CD4-positive, alpha-beta memory T cell (primary cell): ENCODE measurements at regions not wholly inside any gene's neighbourhood (a gene's known extent, or its start where the extent isn't known, plus 50 kb on each side); places are given as distances from the start of the nearest gene placed in this dataset.

Experiments
- CTCF ChIA-PET: fragments of 350-600 bp; sonication (Branson Sonifier 250); formaldehyde crosslinking; loops from one replicate; lab custom pipeline; 2021; ENCODE audit warnings: inconsistent platforms; ENCODE audit not compliant: partially characterized antibody; lab: Charles Lee
- POLR2A ChIA-PET: fragments of 350-600 bp; sonication (Branson Sonifier 250); formaldehyde crosslinking; loops from one replicate; lab custom pipeline; 2021; ENCODE audit not compliant: partially characterized antibody; lab: Charles Lee
- DNase-seq, 5 donors: peaks; one replicate each; pipeline versions ENCODE4 v3.0.0 to v3.0.0-alpha.2; 2020 to 2022; ENCODE audit warnings: mixed read lengths in 1 of 5
- H3K27ac ChIP-seq: one replicate; pipeline ENCODE4 v1.7.0; 2013; ENCODE audit warnings: low read depth, low read length
- H3K27me3 ChIP-seq: 2 replicates; pipeline ENCODE4 v1.7.0; 2013; ENCODE audit warnings: mild to moderate bottlenecking, low read length, moderate library complexity; ENCODE audit not compliant: insufficient read depth
- H3K36me3 ChIP-seq: 2 replicates; pipeline ENCODE4 v1.7.0; 2013; ENCODE audit warnings: mild to moderate bottlenecking, low read length, moderate library complexity; ENCODE audit not compliant: insufficient read depth
- H3K4me1 ChIP-seq: 2 replicates; pipeline ENCODE4 v1.7.0; 2013; ENCODE audit warnings: mild to moderate bottlenecking, low read length, moderate library complexity; ENCODE audit not compliant: insufficient read depth
- H3K4me3 ChIP-seq, 2 donors: one replicate each; pipeline ENCODE4 v1.7.0; 2013; ENCODE audit warnings: low read length in 2 of 2, mild to moderate bottlenecking in 1 of 2
- H3K9me3 ChIP-seq, 2 donors: one replicate each; pipeline ENCODE4 v1.7.0; 2013; ENCODE audit warnings: low read length in 2 of 2, control low read depth in 1 of 2; ENCODE audit not compliant: control insufficient read depth in 1 of 2
- H3K27ac Mint-ChIP-seq, 7 donors: one replicate each; pipeline ENCODE4 v1.8.0; 2020 to 2021; ENCODE audit warnings: mixed read lengths in 7 of 7, mild to moderate bottlenecking in 6 of 7, inconsistent platforms in 3 of 7, moderate library complexity in 3 of 7
- H3K27me3 Mint-ChIP-seq, 2 donors: one replicate each; pipeline ENCODE4 v1.8.0; 2020 to 2021; ENCODE audit warnings: mixed read lengths in 2 of 2
- H3K36me3 Mint-ChIP-seq, 2 donors: one replicate each; pipeline ENCODE4 v1.8.0; 2020 to 2021; ENCODE audit warnings: mixed read lengths in 2 of 2, inconsistent platforms in 1 of 2, mild to moderate bottlenecking in 1 of 2
- H3K4me1 Mint-ChIP-seq, 4 donors: one replicate each; pipeline ENCODE4 v1.8.0; 2020 to 2021; ENCODE audit warnings: mixed read lengths in 4 of 4, mild to moderate bottlenecking in 1 of 4
- H3K4me3 Mint-ChIP-seq, 8 donors: one replicate each; pipeline ENCODE4 v1.8.0; 2020 to 2021; ENCODE audit warnings: mixed read lengths in 8 of 8, mild to moderate bottlenecking in 7 of 8, moderate library complexity in 6 of 8, inconsistent platforms in 3 of 8
- H3K9me3 Mint-ChIP-seq, 8 donors: one replicate each; pipeline ENCODE4 v1.8.0; 2020 to 2021; ENCODE audit warnings: mixed read lengths in 8 of 8, mild to moderate bottlenecking in 5 of 8, inconsistent platforms in 3 of 8, moderate library complexity in 1 of 8
- intact Hi-C: fragments of 100-400 bp; cut with micrococcal nuclease; formaldehyde crosslinking; loops from one replicate; pipeline ENCODE4 v1.15.1; 2023

GRCh38 chr11:29184939-29185890 is 831.6 kb downstream of the KCNA4 start:
- ChIA-PET CTCF (no interaction called here), POLR2A (no interaction called here)
- Mint-ChIP-seq H3K36me3 (no peaks in the 10 kb centered on the region), H3K9me3 (peaks cover 0 to 20% (median 12%) of the 10 kb centered on the region in 8 donors), H3K4me1 (no peaks in the 10 kb centered on the region), H3K27ac (no peak overlapping the region), H3K4me3 (no peak overlapping the region), H3K27me3 (no peaks in the 10 kb centered on the region)
- H3K4me3 ChIP-seq = no peak overlapping the region
- no peaks in the 10 kb centered on the region for H3K36me3 ChIP-seq
- H3K27ac ChIP-seq = no peak overlapping the region
- H3K9me3 ChIP-seq = no peaks in the 10 kb centered on the region
- H3K27me3 ChIP-seq = no peaks in the 10 kb centered on the region
- intact Hi-C loops = no loop called here
- no peak for DNase-seq
- H3K4me1 ChIP-seq = no peaks in the 10 kb centered on the region

DNA sequence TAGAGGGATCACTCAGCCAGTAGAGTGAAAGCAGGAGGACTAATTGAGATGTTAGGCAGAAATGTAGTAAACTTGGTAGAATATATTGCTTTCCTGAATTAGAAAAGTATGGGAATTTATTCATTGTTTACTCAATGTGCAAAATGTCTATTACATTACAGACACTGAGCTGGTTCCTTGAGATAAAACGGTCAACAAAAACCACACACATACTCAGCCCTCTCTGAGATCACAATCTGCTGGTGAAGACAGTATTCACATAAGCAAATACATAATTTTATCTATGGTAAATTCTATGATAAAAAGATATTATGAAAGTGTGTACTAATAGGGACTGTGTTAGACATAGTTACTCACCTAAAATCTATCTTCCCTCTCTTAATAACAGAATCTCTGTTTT is 833.5 kb downstream of the KCNA4 start:
- no peak for DNase-seq
- H3K36me3 Mint-ChIP-seq = no peaks in the 10 kb centered on the region
- no peaks in the 10 kb centered on the region for H3K9me3 ChIP-seq
- no peaks in the 10 kb centered on the region for H3K4me1 ChIP-seq
- H3K27ac ChIP-seq = no peak overlapping the region
- no peak overlapping the region for H3K4me3 ChIP-seq
- CTCF ChIA-PET = no interaction called here
- no peaks in the 10 kb centered on the region for H3K27me3 Mint-ChIP-seq
- H3K27me3 ChIP-seq = no peaks in the 10 kb centered on the region
- no peaks in the 10 kb centered on the region for H3K36me3 ChIP-seq
- peaks cover 0 to 20% (median 10%) of the 10 kb centered on the region in 8 donors for H3K9me3 Mint-ChIP-seq
- no peak overlapping the region for H3K4me3 Mint-ChIP-seq
- POLR2A ChIA-PET = no interaction called here
- intact Hi-C loops = no loop called here
- no peaks in the 10 kb centered on the region for H3K4me1 Mint-ChIP-seq
- no peak overlapping the region for H3K27ac Mint-ChIP-seq

- ChIA-PET POLR2A (no interaction called here), CTCF (no interaction called here)
- H3K4me1 ChIP-seq = no peaks in the 10 kb centered on the region
- H3K36me3 ChIP-seq = no peaks in the 10 kb centered on the region
- H3K27me3 ChIP-seq = no peaks in the 10 kb centered on the region
- no peak overlapping the region for H3K4me3 ChIP-seq
- no peak overlapping the region for H3K27ac ChIP-seq
- Mint-ChIP-seq H3K27me3 (no peaks in the 10 kb centered on the region), H3K4me3 (no peak overlapping the region), H3K27ac (no peak overlapping the region), H3K9me3 (peaks cover 0 to 6% (median 0%) of the 10 kb centered on the region in 8 donors), H3K36me3 (no peaks in the 10 kb centered on the region), H3K4me1 (no peaks in the 10 kb centered on the region)
- intact Hi-C loops = no loop called here
- no peak for DNase-seq
- no peaks in the 10 kb centered on the region for H3K9me3 ChIP-seq
Observed at GRCh38 chr11:29173660-29174062, 843.2 kb downstream of the KCNA4 start.

- no peak overlapping the region for H3K27ac ChIP-seq
- no peak overlapping the region for H3K4me3 ChIP-seq
- Mint-ChIP-seq H3K4me1 (no peaks in the 10 kb centered on the region), H3K27ac (no peak overlapping the region), H3K36me3 (no peaks in the 10 kb centered on the region), H3K27me3 (no peaks in the 10 kb centered on the region), H3K9me3 (peaks cover 0 to 6% (median under 1%) of the 10 kb centered on the region in 8 donors), H3K4me3 (no peak overlapping the region)
- H3K4me1 ChIP-seq = no peaks in the 10 kb centered on the region
- H3K27me3 ChIP-seq = no peaks in the 10 kb centered on the region
- ChIA-PET POLR2A (no interaction called here), CTCF (no interaction called here)
- no peaks in the 10 kb centered on the region for H3K9me3 ChIP-seq
- DNase-seq = no peak
- no peaks in the 10 kb centered on the region for H3K36me3 ChIP-seq
- intact Hi-C loops = no loop called here
Observed at GRCh38 chr11:29171360-29171950, 845.4 kb downstream of the KCNA4 start.

GRCh38 chr11:29166306-29166705 is 850.5 kb downstream of the KCNA4 start:
- CTCF ChIA-PET = no interaction called here
- POLR2A ChIA-PET = no interaction called here
- Histone ChIP-seq H3K9me3 (no peaks in the 10 kb centered on the region), H3K27ac (no peak overlapping the region), H3K27me3 (no peaks in the 10 kb centered on the region), H3K4me1 (no peaks in the 10 kb centered on the region), H3K36me3 (no peaks in the 10 kb centered on the region), H3K4me3 (no peak overlapping the region)
- peaks cover 0 to 10% (median 0%) of the 10 kb centered on the region in 8 donors for H3K9me3 Mint-ChIP-seq
- no peak for DNase-seq
- intact Hi-C loops = no loop called here
- H3K4me1 Mint-ChIP-seq = no peaks in the 10 kb centered on the region
- H3K27ac Mint-ChIP-seq = no peak overlapping the region
- H3K36me3 Mint-ChIP-seq = no peaks in the 10 kb centered on the region
- no peaks in the 10 kb centered on the region for H3K27me3 Mint-ChIP-seq
- no peak overlapping the region for H3K4me3 Mint-ChIP-seq

GRCh38 chr11:29163231-29163630 is 853.6 kb downstream of the KCNA4 start:
- CTCF ChIA-PET = no interaction called here
- H3K36me3 Mint-ChIP-seq = no peaks in the 10 kb centered on the region
- no peak overlapping the region for H3K27ac Mint-ChIP-seq
- H3K4me3 Mint-ChIP-seq = no peak overlapping the region
- no peaks in the 10 kb centered on the region for H3K36me3 ChIP-seq
- H3K9me3 Mint-ChIP-seq = peaks cover 2 to 17% (median 8%) of the 10 kb centered on the region in 8 donors
- no peaks in the 10 kb centered on the region for H3K4me1 Mint-ChIP-seq
- H3K27me3 ChIP-seq = no peaks in the 10 kb centered on the region
- no peak for DNase-seq
- POLR2A ChIA-PET = no interaction called here
- no peaks in the 10 kb centered on the region for H3K4me1 ChIP-seq
- peaks cover 0 to 1% of the 10 kb centered on the region in 2 donors for H3K27me3 Mint-ChIP-seq
- H3K9me3 ChIP-seq = no peaks in the 10 kb centered on the region
- H3K27ac ChIP-seq = no peak overlapping the region
- H3K4me3 ChIP-seq = no peak overlapping the region
- intact Hi-C loops = no loop called here

DNA sequence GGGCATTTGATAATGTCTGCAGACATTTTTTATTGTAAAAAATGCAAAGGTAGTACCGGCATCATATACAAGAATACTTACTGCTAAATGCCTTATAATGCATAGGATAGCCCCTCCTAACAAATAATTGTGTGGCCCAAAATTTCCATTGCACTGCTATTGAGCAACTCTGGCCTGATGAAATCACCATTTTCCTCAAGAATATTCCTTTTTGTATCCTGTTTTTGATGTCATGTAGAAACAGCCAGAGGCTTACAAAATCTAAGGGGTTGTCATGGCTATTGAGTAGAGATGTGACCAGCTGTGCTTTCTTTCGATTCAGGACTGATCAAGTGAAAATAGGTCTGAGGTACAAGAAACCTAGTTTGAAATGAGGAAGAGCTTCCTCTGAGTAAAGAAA is 854.3 kb downstream of the KCNA4 start:
- H3K9me3 ChIP-seq = no peaks in the 10 kb centered on the region
- no peak overlapping the region for H3K27ac ChIP-seq
- Mint-ChIP-seq H3K27me3 (peaks cover 0 to 1% of the 10 kb centered on the region in 2 donors), H3K4me1 (no peaks in the 10 kb centered on the region), H3K4me3 (no peak overlapping the region), H3K9me3 (peaks cover under 1 to 17% (median 8%) of the 10 kb centered on the region in 8 donors), H3K36me3 (no peaks in the 10 kb centered on the region), H3K27ac (no peak overlapping the region)
- H3K4me1 ChIP-seq = no peaks in the 10 kb centered on the region
- POLR2A ChIA-PET = no interaction called here
- no peak for DNase-seq
- intact Hi-C loops = no loop called here
- no peak overlapping the region for H3K4me3 ChIP-seq
- CTCF ChIA-PET = no interaction called here
- no peaks in the 10 kb centered on the region for H3K27me3 ChIP-seq
- H3K36me3 ChIP-seq = no peaks in the 10 kb centered on the region
